C1 segment of cervical spinal cord (tissue), 14 donors: ENCODE measurements at regions not wholly inside any gene's neighbourhood (a gene's known extent, or its start where the extent isn't known, plus 50 kb on each side); places are given as distances from the start of the nearest gene placed in this dataset.

ENCODE experiments used
- DNase-seq, 14 donors: peaks; one replicate each; lab custom pipeline; 2025; lab: John Stamatoyannopoulos, UW

- DNase-seq, result no peak
These were observed 74.9 kb downstream of the MIAT start for GRCh38 chr22:26732284-26732683.

DNA sequence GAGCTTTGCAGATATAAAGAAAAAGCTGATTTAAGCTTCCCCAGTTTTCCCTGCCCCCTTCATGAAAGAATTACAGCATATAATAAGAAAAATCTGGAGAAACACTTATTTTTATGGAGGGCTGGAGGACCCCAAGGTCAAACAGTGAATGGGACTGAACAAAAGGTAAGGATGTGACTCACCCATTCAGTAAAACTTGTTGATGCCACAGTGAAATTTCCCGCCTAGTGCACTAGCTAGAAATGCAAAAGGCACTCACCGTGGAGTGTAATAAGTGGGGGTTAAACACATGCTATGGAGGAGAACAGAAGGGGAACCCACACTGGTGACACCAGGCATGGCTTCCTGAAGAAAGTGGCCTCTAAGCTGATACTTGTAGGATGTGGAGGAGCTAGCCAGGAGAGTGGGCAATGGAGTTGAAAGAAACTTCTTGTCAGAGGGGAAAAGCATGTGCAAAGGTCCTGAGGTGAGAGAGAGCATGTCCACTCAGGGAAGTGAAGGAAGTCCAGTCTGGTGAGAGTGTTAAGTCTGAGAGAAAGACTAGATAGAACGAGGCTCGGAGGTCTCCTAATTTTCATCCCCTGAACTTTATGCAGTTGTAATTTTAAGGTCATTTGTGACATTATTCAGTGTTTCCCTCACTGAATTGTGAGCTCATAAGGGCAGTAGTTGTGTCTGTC, 77.1 kb downstream of the MIAT start:
- no peak for DNase-seq

- no peak for DNase-seq
These were observed 77.6 kb downstream of the MIAT start for GRCh38 chr22:26735019-26735409.

GRCh38 chr22:26737262-26737661, 79.9 kb downstream of the MIAT start:
- DNase-seq, result no peak

GRCh38 chr22:26740253-26740652, 82.9 kb downstream of the MIAT start:
- DNase-seq, result no peak

GRCh38 chr22:26743149-26743548, 85.8 kb downstream of the MIAT start:
- DNase-seq, result no peak

- no peak for DNase-seq
These were observed 87.8 kb downstream of the MIAT start for GRCh38 chr22:26744892-26745808.

DNA sequence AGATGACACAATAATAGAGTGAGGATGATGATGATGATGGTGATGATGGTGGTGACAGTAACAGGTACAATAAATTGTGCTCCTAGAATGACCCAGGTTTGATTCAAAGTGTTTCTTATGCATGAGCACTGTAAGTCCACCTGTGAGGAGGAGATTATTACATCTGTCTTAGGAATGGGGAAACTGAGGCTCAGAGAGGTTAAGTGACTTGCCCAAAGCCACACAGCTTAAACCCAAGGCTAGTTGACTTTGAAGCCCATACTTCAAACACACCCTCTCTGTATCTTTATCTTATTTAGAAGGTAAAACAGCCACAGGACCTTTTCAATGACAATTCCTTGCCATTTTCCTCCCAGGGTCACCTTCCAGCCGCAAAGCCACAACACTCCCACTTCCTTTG, 88.9 kb downstream of the MIAT start:
- no peak for DNase-seq

DNA sequence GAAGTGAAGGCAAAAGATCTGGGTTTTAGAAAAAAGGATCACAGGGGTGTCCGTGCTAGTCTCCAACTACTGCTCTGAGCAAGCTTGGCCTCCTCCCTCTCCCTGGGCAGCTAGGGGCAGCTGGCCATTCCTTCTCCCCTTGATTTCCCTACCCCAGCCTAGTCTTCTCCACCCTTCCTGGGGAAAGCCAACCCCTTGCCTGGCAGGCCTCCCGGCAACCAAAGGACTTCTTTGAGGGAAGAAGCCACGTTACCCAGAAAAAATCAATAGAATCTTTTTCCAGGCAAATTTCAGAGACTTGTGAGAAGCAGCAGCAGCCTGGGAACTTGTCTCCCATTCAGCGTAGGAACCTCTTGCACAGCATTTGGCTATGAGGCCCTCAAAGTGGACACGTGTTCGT, 91.5 kb downstream of the MIAT start:
- DNase-seq, result peak in 9 of 14 donors; percentile 6 to 83 (median 32)

GRCh38 chr22:26751217-26751616, 93.8 kb downstream of the MIAT start:
- DNase-seq, result peak in 6 of 14 donors; percentile 6 to 59 (median 26)

GRCh38 chr22:26753125-26753862, 95.9 kb downstream of the MIAT start:
- no peak for DNase-seq

- DNase-seq, result peak in 11 of 14 donors; percentile 25 to 72 (median 38)
These were observed 99.4 kb downstream of the MIAT start for GRCh38 chr22:26756675-26757293.

- no peak for DNase-seq
These were observed 100.1 kb downstream of the MIAT start for GRCh38 chr22:26757496-26757895.

GRCh38 chr22:26762503-26763472, 105.4 kb downstream of the MIAT start:
- no peak for DNase-seq

GRCh38 chr22:26763633-26764361, 106.4 kb downstream of the MIAT start:
- no peak for DNase-seq

- no peak for DNase-seq
These were observed 109.3 kb downstream of the MIAT start for GRCh38 chr22:26766510-26767350.

DNA sequence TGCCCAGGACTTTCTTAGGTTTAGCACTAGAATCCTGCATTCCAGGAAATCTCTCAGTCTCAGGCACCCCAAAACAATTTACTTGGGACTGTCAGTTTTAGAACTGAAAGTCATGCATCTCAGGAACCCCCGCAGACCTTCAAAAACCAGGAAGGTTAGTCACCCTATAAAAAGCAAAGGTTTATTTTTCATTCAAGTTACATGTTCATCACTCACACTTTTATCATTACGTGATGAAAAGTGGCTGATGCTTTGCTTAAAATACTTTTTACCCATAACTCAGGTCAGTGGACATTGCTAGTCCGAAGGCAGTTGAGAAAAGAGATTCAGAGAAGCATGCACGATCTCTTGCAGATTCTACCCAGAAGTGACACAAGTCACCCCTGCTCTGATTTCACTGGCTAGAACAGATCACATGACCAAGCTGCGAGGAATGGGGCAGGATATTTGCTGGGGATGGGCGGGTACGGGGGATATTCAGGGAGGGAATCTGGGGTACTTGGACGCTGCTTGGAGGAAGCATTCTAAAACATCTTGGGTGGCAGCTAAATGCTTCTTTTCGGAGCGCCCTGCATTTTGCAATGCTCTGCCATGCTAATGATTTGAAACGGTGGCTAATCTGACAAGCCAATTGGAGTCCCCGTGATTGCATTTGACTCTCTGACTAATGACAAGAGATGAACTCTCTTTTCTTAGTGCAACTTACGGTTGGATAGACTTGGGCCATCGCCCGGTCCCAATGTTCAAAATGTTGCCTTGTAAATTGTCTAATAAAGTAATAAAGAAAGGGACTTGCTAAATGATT, 110.2 kb downstream of the MIAT start:
- peak in 5 of 14 donors; percentile 2 to 10 (median 8) for DNase-seq

- no peak for DNase-seq
These were observed 110.7 kb downstream of the MIAT start for GRCh38 chr22:26768156-26768515.
